ENCODE measurements at regions not wholly inside any gene's neighbourhood (a gene's known extent, or its start where the extent isn't known, plus 50 kb on each side); places are given as distances from the start of the nearest gene placed in this dataset.

DNA sequence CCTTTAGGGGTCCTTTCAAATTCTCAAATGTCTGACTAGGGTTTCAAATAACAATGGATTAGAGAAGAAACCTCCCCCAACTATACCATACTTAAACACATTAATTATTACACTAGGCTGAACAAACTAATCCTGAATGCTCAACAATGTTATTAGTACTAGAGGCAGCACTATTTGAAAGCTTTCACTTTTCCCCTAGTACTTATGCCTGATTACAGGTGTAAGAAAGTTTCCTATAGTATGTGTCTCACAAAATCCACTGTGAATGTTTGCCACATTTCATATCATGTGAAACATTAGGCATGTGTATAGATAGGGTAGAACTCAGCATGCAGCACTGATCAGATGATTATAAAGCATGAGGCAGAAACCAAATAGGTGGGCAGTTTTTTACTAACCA lies 336.2 kb downstream of the ZNF674 start (continued):
- TF ChIP-seq ZNF83 (CRISPR knock-in tag; IDR thresholded peaks at IDR 0.05; ENCODE audit: borderline replicate concordance): no peak

DNA sequence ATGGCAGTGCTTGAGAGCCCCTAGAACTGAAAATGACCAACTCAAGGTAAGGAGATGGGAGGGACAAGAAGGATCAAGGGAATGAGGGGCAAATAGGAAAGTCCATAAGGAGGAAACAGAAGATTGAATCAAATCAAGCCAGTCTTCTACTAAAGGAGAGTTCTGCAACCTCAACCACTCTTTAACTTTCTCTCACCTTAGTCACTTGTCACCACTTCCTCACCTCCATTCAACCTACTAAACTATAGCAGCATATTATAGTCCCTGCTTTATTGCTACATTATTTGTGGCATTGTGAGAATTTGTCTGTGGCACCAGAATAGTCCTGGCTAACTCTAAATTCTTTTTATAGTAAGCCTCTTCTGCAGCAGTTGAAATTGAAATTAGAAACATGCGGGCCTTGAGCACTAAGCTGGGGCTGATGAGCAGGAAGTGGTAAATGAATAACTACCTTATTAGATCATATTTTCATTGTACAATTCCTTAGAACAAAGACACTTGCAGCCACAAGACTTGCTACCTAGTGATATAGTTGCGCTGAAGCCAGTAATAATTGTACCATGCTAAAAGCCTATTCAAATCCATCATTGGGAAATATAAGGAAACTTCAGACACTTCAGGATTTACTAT lies 336.9 kb downstream of the ZNF674 start:
- POLR2A ChIA-PET: no interaction called here

More for the DNA sequence above, 336.9 kb downstream of the ZNF674 start:
- FAIRE-seq: no peak
- WGBS (ENCODE audit: low lambda C conversion rate): 88% methylated on average over 2 of the region's 2 CpGs
- Histone ChIP-seq H3K4me2 (ENCODE audit: low read depth, low read length) (no peak overlapping the region), H3K27me3 (ENCODE audit: control insufficient read depth in 1 of 2, insufficient read depth in 2 of 2, low read length in 2 of 2) (no peaks in the 10 kb centered on the region), H2AFZ (ENCODE audit: low read length) (no peak overlapping the region), H4K20me1 (ENCODE audit: insufficient read depth, low read length) (no peaks in the 10 kb centered on the region), H3K27ac (ENCODE audit: extremely low read length, insufficient read depth, low read length) (no peak overlapping the region), H3K4me3 (replicated peaks in 1 of 3; ENCODE audit: insufficient read depth in 1 of 3, low read depth in 2 of 3, low read length in 3 of 3) (no peak overlapping the region), H3K9ac (ENCODE audit: insufficient read depth, low read depth, low read length) (no peak overlapping the region), H3K36me3 (replicated peaks in 1 of 2; ENCODE audit: control insufficient read depth in 1 of 2, insufficient read depth in 2 of 2, low read length in 2 of 2) (no peaks in the 10 kb centered on the region), H3K9me3 (ENCODE audit: low read length) (no peaks in the 10 kb centered on the region), H3K4me1 (ENCODE audit: insufficient read depth, low read length) (no peaks in the 10 kb centered on the region), H3K79me2 (ENCODE audit: insufficient read depth, low read length) (no peaks in the 10 kb centered on the region)
- ATAC-seq: no peak
- CTCF ChIA-PET (ENCODE audit: low intra/inter-chr PET ratio, low total read pairs): no interaction called here
- TF ChIP-seq JDP2 (CRISPR knock-in tag; IDR thresholded peaks at IDR 0.05; ENCODE audit: borderline replicate concordance): no peak
- no peak for TF ChIP-seq PPARG (CRISPR knock-in tag; conservative IDR thresholded peaks at IDR 0.05)
- TF ChIP-seq HOXA5 (CRISPR knock-in tag; IDR thresholded peaks at IDR 0.05): no peak
- no peak for TF ChIP-seq ZFAT (CRISPR knock-in tag; conservative IDR thresholded peaks at IDR 0.05)
- TF ChIP-seq ZNF629 (CRISPR knock-in tag; conservative IDR thresholded peaks at IDR 0.05): no peak
- TF ChIP-seq ARHGAP35 (CRISPR knock-in tag; IDR thresholded peaks at IDR 0.05; ENCODE audit: borderline replicate concordance): no peak
- no peak for TF ChIP-seq ETV5 (CRISPR knock-in tag; IDR thresholded peaks at IDR 0.05; ENCODE audit: borderline replicate concordance)
- TF ChIP-seq TBL1XR1 (IDR thresholded peaks at IDR 0.05; ENCODE audit: borderline replicate concordance, low read length, partially characterized antibody): no peak
- TF ChIP-seq, protein P1, sequence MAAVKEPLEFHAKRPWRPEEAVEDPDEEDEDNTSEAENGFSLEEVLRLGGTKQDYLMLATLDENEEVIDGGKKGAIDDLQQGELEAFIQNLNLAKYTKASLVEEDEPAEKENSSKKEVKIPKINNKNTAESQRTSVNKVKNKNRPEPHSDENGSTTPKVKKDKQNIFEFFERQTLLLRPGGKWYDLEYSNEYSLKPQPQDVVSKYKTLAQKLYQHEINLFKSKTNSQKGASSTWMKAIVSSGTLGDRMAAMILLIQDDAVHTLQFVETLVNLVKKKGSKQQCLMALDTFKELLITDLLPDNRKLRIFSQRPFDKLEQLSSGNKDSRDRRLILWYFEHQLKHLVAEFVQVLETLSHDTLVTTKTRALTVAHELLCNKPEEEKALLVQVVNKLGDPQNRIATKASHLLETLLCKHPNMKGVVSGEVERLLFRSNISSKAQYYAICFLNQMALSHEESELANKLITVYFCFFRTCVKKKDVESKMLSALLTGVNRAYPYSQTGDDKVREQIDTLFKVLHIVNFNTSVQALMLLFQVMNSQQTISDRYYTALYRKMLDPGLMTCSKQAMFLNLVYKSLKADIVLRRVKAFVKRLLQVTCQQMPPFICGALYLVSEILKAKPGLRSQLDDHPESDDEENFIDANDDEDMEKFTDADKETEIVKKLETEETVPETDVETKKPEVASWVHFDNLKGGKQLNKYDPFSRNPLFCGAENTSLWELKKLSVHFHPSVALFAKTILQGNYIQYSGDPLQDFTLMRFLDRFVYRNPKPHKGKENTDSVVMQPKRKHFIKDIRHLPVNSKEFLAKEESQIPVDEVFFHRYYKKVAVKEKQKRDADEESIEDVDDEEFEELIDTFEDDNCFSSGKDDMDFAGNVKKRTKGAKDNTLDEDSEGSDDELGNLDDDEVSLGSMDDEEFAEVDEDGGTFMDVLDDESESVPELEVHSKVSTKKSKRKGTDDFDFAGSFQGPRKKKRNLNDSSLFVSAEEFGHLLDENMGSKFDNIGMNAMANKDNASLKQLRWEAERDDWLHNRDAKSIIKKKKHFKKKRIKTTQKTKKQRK (IDR thresholded peaks at IDR 0.05; ENCODE audit: low read length): no peak
- TF ChIP-seq, protein P2, sequence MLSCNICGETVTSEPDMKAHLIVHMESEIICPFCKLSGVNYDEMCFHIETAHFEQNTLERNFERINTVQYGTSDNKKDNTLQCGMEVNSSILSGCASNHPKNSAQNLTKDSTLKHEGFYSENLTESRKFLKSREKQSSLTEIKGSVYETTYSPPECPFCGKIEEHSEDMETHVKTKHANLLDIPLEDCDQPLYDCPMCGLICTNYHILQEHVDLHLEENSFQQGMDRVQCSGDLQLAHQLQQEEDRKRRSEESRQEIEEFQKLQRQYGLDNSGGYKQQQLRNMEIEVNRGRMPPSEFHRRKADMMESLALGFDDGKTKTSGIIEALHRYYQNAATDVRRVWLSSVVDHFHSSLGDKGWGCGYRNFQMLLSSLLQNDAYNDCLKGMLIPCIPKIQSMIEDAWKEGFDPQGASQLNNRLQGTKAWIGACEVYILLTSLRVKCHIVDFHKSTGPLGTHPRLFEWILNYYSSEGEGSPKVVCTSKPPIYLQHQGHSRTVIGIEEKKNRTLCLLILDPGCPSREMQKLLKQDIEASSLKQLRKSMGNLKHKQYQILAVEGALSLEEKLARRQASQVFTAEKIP (CRISPR knock-in tag; IDR thresholded peaks at IDR 0.05; ENCODE audit: borderline replicate concordance): no peak
- TF ChIP-seq PHB2 (IDR thresholded peaks at IDR 0.05; ENCODE audit: partially characterized antibody): no peak
- no peak for TF ChIP-seq RBM39 (IDR thresholded peaks at IDR 0.05; ENCODE audit: low read depth, low read length, poor library complexity, severe bottlenecking)
- no peak for TF ChIP-seq MTA3 (CRISPR knock-in tag; IDR thresholded peaks at IDR 0.05)
- TF ChIP-seq SPEN (CRISPR knock-in tag; IDR thresholded peaks at IDR 0.05; ENCODE audit: low read depth): no peak
- intact Hi-C loops (cut with micrococcal nuclease; ENCODE audit: unreplicated experiment) (no loop called here), in situ Hi-C loops (cut with HindIII; ENCODE audit: extremely low pct_ligation_motif_present, low pct_unique_long_range_greater_than_20kb) (no loop called here)
- no peak for DNase-seq (ENCODE audit: low spot score)
- BruUV-seq (replicated peaks): no TSS peak
